ENCODE measurements at regions not wholly inside any gene's neighbourhood (a gene's known extent, or its start where the extent isn't known, plus 50 kb on each side); places are given as distances from the start of the nearest gene placed in this dataset.

GRCh38 chr6:84424956-84425355, 197.5 kb upstream of the CEP162 start:
- Histone ChIP-seq H3K79me2 (ENCODE audit: insufficient read depth, low read length) (no peaks in the 10 kb centered on the region), H3K27me3 (ENCODE audit: control insufficient read depth in 2 of 2, insufficient read depth in 2 of 2, low read length in 2 of 2) (peaks cover 3 to 7% of the 10 kb centered on the region in 2 donors), H3K4me2 (replicated peaks; ENCODE audit: extremely low read depth, low read length, poor library complexity, severe bottlenecking) (no peak overlapping the region), H3K4me3 (replicated peaks in 1 of 3; ENCODE audit: low read depth in 2 of 3, low read length in 3 of 3) (no peak overlapping the region), H4K20me1 (ENCODE audit: insufficient read depth, low read length) (no peaks in the 10 kb centered on the region), H2AFZ (ENCODE audit: insufficient read depth, low read depth, low read length, poor library complexity, severe bottlenecking) (no peak overlapping the region), H3K4me1 (ENCODE audit: control insufficient read depth in 1 of 2, insufficient read depth in 2 of 2, low read length in 2 of 2) (no peaks in the 10 kb centered on the region), H3K9me3 (replicated peaks in 1 of 2; ENCODE audit: control insufficient read depth in 1 of 2, insufficient read depth in 1 of 2, low read length in 2 of 2) (no peaks in the 10 kb centered on the region), H3K9ac (ENCODE audit: insufficient read depth, low read length, poor library complexity, severe bottlenecking) (no peak overlapping the region), H3K36me3 (replicated peaks in 1 of 2; ENCODE audit: control insufficient read depth in 1 of 2, insufficient read depth in 2 of 2, low read length in 2 of 2) (no peaks in the 10 kb centered on the region), H3K27ac (ENCODE audit: low read depth in 1 of 2, low read length in 2 of 2) (no peak overlapping the region)
- H3K4me1 Mint-ChIP-seq, result no peaks in the 10 kb centered on the region
- intact Hi-C loops (cut with micrococcal nuclease), result no loop called here
- H3K4me3 Mint-ChIP-seq, result peak overlapping the region in 1 of 2 donors; percentile 22
- no peaks in the 10 kb centered on the region for H3K9me3 Mint-ChIP-seq
- no peak overlapping the region for H3K27ac Mint-ChIP-seq
- H3K36me3 Mint-ChIP-seq, result no peaks in the 10 kb centered on the region
- 50% methylated on average over 1 of the region's 4 CpGs for WGBS (ENCODE audit: insufficient coverage)
- DNase-seq, result no peak
- no peak for TF ChIP-seq CTCF (IDR thresholded peaks at IDR 0.05)
- H3K27me3 Mint-ChIP-seq (ENCODE audit: low read depth in 3 of 3), result peaks cover 10 to 17% (median 16%) of the 10 kb centered on the region in 3 donors

- H3K27ac Mint-ChIP-seq, result no peak overlapping the region
- no peaks in the 10 kb centered on the region for H3K79me2 ChIP-seq (ENCODE audit: insufficient read depth, low read length)
- H3K4me3 Mint-ChIP-seq, result no peak overlapping the region
- H2AFZ ChIP-seq (ENCODE audit: insufficient read depth, low read depth, low read length, poor library complexity, severe bottlenecking), result no peak overlapping the region
- H3K27me3 ChIP-seq (ENCODE audit: control insufficient read depth in 2 of 2, insufficient read depth in 2 of 2, low read length in 2 of 2), result peaks cover 3 to 7% of the 10 kb centered on the region in 2 donors
- no peak for TF ChIP-seq CTCF (IDR thresholded peaks at IDR 0.05)
- H3K36me3 ChIP-seq (replicated peaks in 1 of 2; ENCODE audit: control insufficient read depth in 1 of 2, insufficient read depth in 2 of 2, low read length in 2 of 2), result no peaks in the 10 kb centered on the region
- intact Hi-C loops (cut with micrococcal nuclease), result no loop called here
- H3K9me3 Mint-ChIP-seq, result no peaks in the 10 kb centered on the region
- no peak overlapping the region for H3K27ac ChIP-seq (ENCODE audit: low read depth in 1 of 2, low read length in 2 of 2)
- H3K4me3 ChIP-seq (replicated peaks in 1 of 3; ENCODE audit: low read depth in 2 of 3, low read length in 3 of 3), result no peak overlapping the region
- H3K9me3 ChIP-seq (replicated peaks in 1 of 2; ENCODE audit: control insufficient read depth in 1 of 2, insufficient read depth in 1 of 2, low read length in 2 of 2), result no peaks in the 10 kb centered on the region
- H3K4me2 ChIP-seq (replicated peaks; ENCODE audit: extremely low read depth, low read length, poor library complexity, severe bottlenecking), result no peak overlapping the region
- peaks cover 10 to 15% (median 14%) of the 10 kb centered on the region in 3 donors for H3K27me3 Mint-ChIP-seq (ENCODE audit: low read depth in 3 of 3)
- no peak overlapping the region for H3K9ac ChIP-seq (ENCODE audit: insufficient read depth, low read length, poor library complexity, severe bottlenecking)
- WGBS (ENCODE audit: insufficient coverage), result 6% methylated on average over 6 of the region's 13 CpGs
- H4K20me1 ChIP-seq (ENCODE audit: insufficient read depth, low read length), result no peaks in the 10 kb centered on the region
- no peaks in the 10 kb centered on the region for H3K36me3 Mint-ChIP-seq
- no peaks in the 10 kb centered on the region for H3K4me1 Mint-ChIP-seq
- no peak for DNase-seq
- no peaks in the 10 kb centered on the region for H3K4me1 ChIP-seq (ENCODE audit: control insufficient read depth in 1 of 2, insufficient read depth in 2 of 2, low read length in 2 of 2)
Measured at GRCh38 chr6:84422380-84422968, 195.0 kb upstream of the CEP162 start.
